Astrocyte (in vitro differentiated cells and primary cell): ENCODE measurements at regions not wholly inside any gene's neighbourhood (a gene's known extent, or its start where the extent isn't known, plus 50 kb on each side); places are given as distances from the start of the nearest gene placed in this dataset.

ENCODE experiments used
- DNase-seq: peaks from one replicate; pipeline ENCODE4 v3.0.0-alpha.2; 2010; ENCODE audit warnings: low read depth
- FAIRE-seq: peaks from 2 replicates; lab custom pipeline; 2011; peaks lifted over from hg19 to GRCh38; lab: Jason Lieb, UNC
- H2AFZ ChIP-seq: 2 replicates; pipeline ENCODE4 v1.6.0; 2012; ENCODE audit warnings: low read depth, low read length, inconsistent platforms
- H3K27ac ChIP-seq: 2 replicates; pipeline ENCODE4 v1.5.1; 2011; ENCODE audit warnings: low read depth, low read length, inconsistent platforms
- H3K27me3 ChIP-seq: 2 replicates; pipeline ENCODE4 v1.6.0; 2011; ENCODE audit warnings: low read length, inconsistent platforms; ENCODE audit not compliant: insufficient read depth
- H3K36me3 ChIP-seq: 2 replicates; pipeline ENCODE4 v1.5.1; 2011; ENCODE audit warnings: low read length, inconsistent platforms; ENCODE audit not compliant: insufficient read depth
- H3K4me1 ChIP-seq: 2 replicates; pipeline ENCODE4 v1.5.1; 2011; ENCODE audit warnings: low read length, inconsistent platforms; ENCODE audit not compliant: insufficient read depth
- H3K4me2 ChIP-seq: 2 replicates; pipeline ENCODE4 v1.6.0; 2012; ENCODE audit warnings: low read length, inconsistent platforms
- H3K4me3 ChIP-seq: 2 replicates; pipeline ENCODE4 v1.5.1; 2011; ENCODE audit warnings: low read depth, mild to moderate bottlenecking, low read length, inconsistent platforms; ENCODE audit not compliant: insufficient read depth
- H3K79me2 ChIP-seq: 2 replicates; pipeline ENCODE4 v1.6.0; 2012; ENCODE audit warnings: mild to moderate bottlenecking, low read length, inconsistent platforms; ENCODE audit not compliant: insufficient read depth
- H3K9ac ChIP-seq: 2 replicates; pipeline ENCODE4 v1.6.0; 2012; ENCODE audit warnings: mild to moderate bottlenecking, low read length, inconsistent platforms
- H3K9me3 ChIP-seq: 2 replicates; pipeline ENCODE4 v1.5.1; 2012; ENCODE audit warnings: low read depth, mild to moderate bottlenecking, low read length, inconsistent platforms; ENCODE audit not compliant: insufficient read depth
- H4K20me1 ChIP-seq: 2 replicates; pipeline ENCODE4 v1.6.0; 2012; ENCODE audit warnings: low read length, inconsistent platforms; ENCODE audit not compliant: insufficient read depth
- H3K27ac Mint-ChIP-seq: one replicate; pipeline ENCODE4 v1.8.0; 2021; ENCODE audit warnings: mild to moderate bottlenecking, mixed read lengths; ENCODE audit not compliant: unreplicated experiment
- H3K27me3 Mint-ChIP-seq: one replicate; pipeline ENCODE4 v1.8.0; 2021; ENCODE audit warnings: low read depth, mixed read lengths; ENCODE audit not compliant: unreplicated experiment
- H3K36me3 Mint-ChIP-seq: one replicate; pipeline ENCODE4 v1.8.0; 2021; ENCODE audit warnings: low read depth, mixed read lengths; ENCODE audit not compliant: unreplicated experiment
- H3K4me1 Mint-ChIP-seq: one replicate; pipeline ENCODE4 v1.8.0; 2021; ENCODE audit warnings: low read depth, mixed read lengths; ENCODE audit not compliant: unreplicated experiment
- H3K4me3 Mint-ChIP-seq: one replicate; pipeline ENCODE4 v1.8.0; 2021; ENCODE audit warnings: mild to moderate bottlenecking, moderate library complexity, mixed read lengths; ENCODE audit not compliant: unreplicated experiment
- H3K9me3 Mint-ChIP-seq: one replicate; pipeline ENCODE4 v1.8.0; 2021; ENCODE audit warnings: mild to moderate bottlenecking, mixed read lengths; ENCODE audit not compliant: unreplicated experiment
- EZH2 ChIP-seq: IDR thresholded peaks from 2 replicates; pipeline ENCODE4 v1.6.1; 2012; ENCODE audit warnings: mild to moderate bottlenecking, low read length, inconsistent platforms; ENCODE audit not compliant: insufficient read depth
- TF ChIP-seq, protein P1 (sequence below): IDR thresholded peaks from 2 replicates; pipeline ENCODE4 v1.5.1; 2011; ENCODE audit warnings: low read depth, mild to moderate bottlenecking, inconsistent platforms, low read length, moderate library complexity; ENCODE audit not compliant: insufficient read depth

DNA sequence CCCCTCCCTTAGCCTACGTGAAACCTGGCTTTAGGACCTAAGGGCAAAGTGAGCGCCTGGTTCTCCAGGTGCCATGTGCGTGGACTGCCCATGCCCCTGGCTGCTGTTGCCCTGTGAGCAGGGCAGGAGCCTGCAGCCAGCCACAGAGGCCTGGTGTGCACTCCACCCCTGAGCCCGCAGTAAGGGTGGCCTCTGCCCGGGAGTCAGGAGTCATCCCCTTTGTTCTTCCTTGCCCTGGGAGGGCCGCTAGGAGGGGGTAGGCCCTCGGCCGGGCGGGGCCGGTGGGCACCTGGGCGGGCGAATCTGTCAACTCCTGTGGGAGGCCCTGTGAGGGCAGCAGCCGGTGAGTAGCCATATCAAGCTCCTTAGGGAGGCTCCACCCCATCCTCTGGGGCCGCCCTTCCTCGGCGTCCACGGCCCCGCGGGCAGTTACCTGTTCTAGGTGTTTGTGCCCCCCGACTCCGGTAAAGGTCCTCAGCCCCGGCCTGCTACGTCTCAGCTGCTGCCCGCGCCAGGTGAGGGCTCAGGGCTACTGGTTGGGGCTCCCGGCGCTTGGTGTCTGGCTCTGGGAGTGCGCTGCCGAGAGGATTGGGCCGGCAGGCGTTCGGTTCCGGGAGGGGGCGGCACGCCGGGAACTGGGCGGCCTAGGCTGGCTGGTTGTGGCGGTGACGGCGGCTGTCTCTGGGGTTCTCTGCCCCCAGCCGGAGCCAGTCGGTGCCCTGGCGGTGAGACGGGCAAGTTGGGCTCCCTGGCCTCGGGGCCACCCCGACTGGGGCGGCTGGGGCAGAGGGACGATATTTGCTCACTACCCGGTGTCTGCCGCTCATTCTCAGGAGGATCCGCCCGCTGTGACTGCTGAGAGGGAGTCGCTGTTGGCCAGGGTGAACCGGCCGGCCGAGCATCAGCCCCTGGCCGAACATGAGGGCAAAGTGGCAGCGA, 1060.2 kb downstream of the TECRL start:
- no peak overlapping the region for H3K27ac Mint-ChIP-seq
- no peaks in the 10 kb centered on the region for H3K4me1 Mint-ChIP-seq
- Histone ChIP-seq H3K36me3 (no peaks in the 10 kb centered on the region), H3K9ac (no peak overlapping the region), H3K4me3 (no peak overlapping the region), H3K27ac (no peak overlapping the region), H3K79me2 (no peaks in the 10 kb centered on the region), H3K9me3 (peaks cover 8% of the 10 kb centered on the region), H2AFZ (no peak overlapping the region), H3K27me3 (no peaks in the 10 kb centered on the region), H4K20me1 (no peaks in the 10 kb centered on the region), H3K4me1 (no peaks in the 10 kb centered on the region), H3K4me2 (no peak overlapping the region)
- H3K9me3 Mint-ChIP-seq: peaks cover 22% of the 10 kb centered on the region
- FAIRE-seq (no peak), DNase-seq (no peak)
- no peaks in the 10 kb centered on the region for H3K27me3 Mint-ChIP-seq
- H3K36me3 Mint-ChIP-seq: no peaks in the 10 kb centered on the region
- no peak overlapping the region for H3K4me3 Mint-ChIP-seq
- no peak for TF ChIP-seq EZH2
- TF ChIP-seq, protein P1, sequence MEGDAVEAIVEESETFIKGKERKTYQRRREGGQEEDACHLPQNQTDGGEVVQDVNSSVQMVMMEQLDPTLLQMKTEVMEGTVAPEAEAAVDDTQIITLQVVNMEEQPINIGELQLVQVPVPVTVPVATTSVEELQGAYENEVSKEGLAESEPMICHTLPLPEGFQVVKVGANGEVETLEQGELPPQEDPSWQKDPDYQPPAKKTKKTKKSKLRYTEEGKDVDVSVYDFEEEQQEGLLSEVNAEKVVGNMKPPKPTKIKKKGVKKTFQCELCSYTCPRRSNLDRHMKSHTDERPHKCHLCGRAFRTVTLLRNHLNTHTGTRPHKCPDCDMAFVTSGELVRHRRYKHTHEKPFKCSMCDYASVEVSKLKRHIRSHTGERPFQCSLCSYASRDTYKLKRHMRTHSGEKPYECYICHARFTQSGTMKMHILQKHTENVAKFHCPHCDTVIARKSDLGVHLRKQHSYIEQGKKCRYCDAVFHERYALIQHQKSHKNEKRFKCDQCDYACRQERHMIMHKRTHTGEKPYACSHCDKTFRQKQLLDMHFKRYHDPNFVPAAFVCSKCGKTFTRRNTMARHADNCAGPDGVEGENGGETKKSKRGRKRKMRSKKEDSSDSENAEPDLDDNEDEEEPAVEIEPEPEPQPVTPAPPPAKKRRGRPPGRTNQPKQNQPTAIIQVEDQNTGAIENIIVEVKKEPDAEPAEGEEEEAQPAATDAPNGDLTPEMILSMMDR: no peak

DNA sequence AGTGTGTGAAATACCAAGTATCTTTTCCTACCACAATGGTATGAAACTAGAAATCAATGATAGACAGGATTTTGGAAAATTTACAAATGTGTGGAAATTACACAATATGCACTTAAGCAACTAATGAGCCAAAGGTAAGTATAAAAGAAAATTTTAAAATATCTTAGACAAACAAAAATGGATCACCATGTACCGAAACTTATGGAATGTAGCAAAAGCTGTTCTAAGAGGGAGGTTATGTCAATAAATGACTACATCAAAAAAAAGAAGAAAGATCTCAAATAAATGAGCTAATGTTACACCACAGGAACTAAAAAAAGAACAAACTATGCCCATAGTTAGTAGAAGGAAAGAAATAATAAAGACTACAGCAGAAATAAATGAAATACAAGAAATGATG, 1084.1 kb downstream of the TECRL start:
- no peak overlapping the region for H3K4me3 Mint-ChIP-seq
- H3K79me2 ChIP-seq: no peaks in the 10 kb centered on the region

More for the DNA sequence above, 1084.1 kb downstream of the TECRL start:
- TF ChIP-seq, protein P1: no peak
- no peak for TF ChIP-seq EZH2
- no peak overlapping the region for H2AFZ ChIP-seq
- H3K27ac Mint-ChIP-seq: no peak overlapping the region
- DNase-seq (no peak), FAIRE-seq (no peak)
- H3K9ac ChIP-seq: no peak overlapping the region
- no peaks in the 10 kb centered on the region for H3K36me3 ChIP-seq
- H3K27me3 ChIP-seq: no peaks in the 10 kb centered on the region
- H4K20me1 ChIP-seq: no peaks in the 10 kb centered on the region
- H3K9me3 Mint-ChIP-seq: peaks cover 12% of the 10 kb centered on the region
- H3K27me3 Mint-ChIP-seq: no peaks in the 10 kb centered on the region
- H3K27ac ChIP-seq: no peak overlapping the region
- H3K4me1 ChIP-seq: no peaks in the 10 kb centered on the region
- no peak overlapping the region for H3K4me3 ChIP-seq
- peaks cover 7% of the 10 kb centered on the region for H3K4me1 Mint-ChIP-seq
- no peaks in the 10 kb centered on the region for H3K36me3 Mint-ChIP-seq
- no peak overlapping the region for H3K4me2 ChIP-seq
- H3K9me3 ChIP-seq: no peaks in the 10 kb centered on the region
